ENCODE measurements at regions not wholly inside any gene's neighbourhood (a gene's known extent, or its start where the extent isn't known, plus 50 kb on each side); places are given as distances from the start of the nearest gene placed in this dataset.

GRCh38 chr3:3689601-3690375, 109.4 kb upstream of the LRRN1 start:
- DNase-seq (ENCODE audit: low spot score) (no peak), ATAC-seq (ENCODE audit: low FRiP score) (no peak)
- no peak for TF ChIP-seq CTCF (IDR thresholded peaks at IDR 0.05)

- ATAC-seq (ENCODE audit: low FRiP score) (no peak), DNase-seq (ENCODE audit: low spot score) (no peak)
- TF ChIP-seq CTCF (IDR thresholded peaks at IDR 0.05) = no peak
These were observed 112.2 kb upstream of the LRRN1 start for GRCh38 chr3:3686907-3687648.

- ATAC-seq (ENCODE audit: low FRiP score) = no peak
- TF ChIP-seq CTCF (IDR thresholded peaks at IDR 0.05) = no peak
- no peak for DNase-seq (ENCODE audit: low spot score)
These were observed 113.5 kb upstream of the LRRN1 start for GRCh38 chr3:3685721-3686120.

GRCh38 chr3:3683261-3683660, 116.0 kb upstream of the LRRN1 start:
- no peak for TF ChIP-seq CTCF (IDR thresholded peaks at IDR 0.05)
- no peak for ATAC-seq (ENCODE audit: low FRiP score)

GRCh38 chr3:3675801-3676200, 123.4 kb upstream of the LRRN1 start:
- no peak for TF ChIP-seq CTCF (IDR thresholded peaks at IDR 0.05)
- no peak for DNase-seq (ENCODE audit: low spot score)
- no peak for ATAC-seq (ENCODE audit: low FRiP score)

More at GRCh38 chr3:3683261-3683660, 116.0 kb upstream of the LRRN1 start:
- no peak for DNase-seq (ENCODE audit: low spot score)

- no peak for TF ChIP-seq CTCF (IDR thresholded peaks at IDR 0.05)
- DNase-seq (ENCODE audit: low spot score) (no peak), ATAC-seq (ENCODE audit: low FRiP score) (no peak)
These were observed 124.0 kb upstream of the LRRN1 start for GRCh38 chr3:3675186-3675585.

GRCh38 chr3:3666664-3667063, 132.6 kb upstream of the LRRN1 start:
- TF ChIP-seq CTCF (IDR thresholded peaks at IDR 0.05) = no peak
- ATAC-seq (ENCODE audit: low FRiP score) (no peak), DNase-seq (ENCODE audit: low spot score) (no peak)

Measured in omental fat pad (tissue), 3 donors.